ENCODE measurements at regions not wholly inside any gene's neighbourhood (a gene's known extent, or its start where the extent isn't known, plus 50 kb on each side); places are given as distances from the start of the nearest gene placed in this dataset.

DNA sequence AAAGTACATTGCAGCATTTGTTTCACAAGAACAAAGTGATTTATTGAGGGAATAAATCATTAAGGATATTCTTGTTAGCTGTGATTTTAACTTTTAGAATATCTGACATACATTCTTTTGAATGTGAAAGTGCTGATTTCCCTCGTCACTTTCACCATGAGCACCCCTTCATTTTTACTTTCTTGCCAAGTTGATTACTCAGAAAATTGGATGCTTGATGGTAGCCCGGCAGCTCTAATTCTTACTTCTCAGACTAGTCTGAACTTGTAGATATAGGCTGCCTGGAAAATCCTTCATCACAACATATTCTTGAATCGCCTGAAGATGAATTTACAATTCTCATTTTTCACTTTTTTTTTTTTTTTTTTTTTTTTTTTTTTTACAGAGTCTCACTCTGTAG, 147.1 kb upstream of the SMLR1 start:
- no peak for TF ChIP-seq CTCF (IDR thresholded peaks at IDR 0.05; ENCODE audit: borderline replicate concordance, extremely low read depth, low read length, poor library complexity, severe bottlenecking)
- TF ChIP-seq EZH2 (IDR thresholded peaks at IDR 0.05; ENCODE audit: borderline replicate concordance, low read depth, low read length, severe bottlenecking), result no peak
